ENCODE measurements at regions not wholly inside any gene's neighbourhood (a gene's known extent, or its start where the extent isn't known, plus 50 kb on each side); places are given as distances from the start of the nearest gene placed in this dataset.

- no peak for ATAC-seq (ENCODE audit: low read depth in 2 of 2)
- H3K4me3 ChIP-seq (ENCODE audit: low read depth, low read length), result no peak overlapping the region
- no peaks in the 10 kb centered on the region for H3K4me1 ChIP-seq (ENCODE audit: control insufficient read depth, insufficient read depth, low read length, poor library complexity, severe bottlenecking)
- H3K4me1 Mint-ChIP-seq, result peaks cover 0 to 2% (median 0%) of the 10 kb centered on the region in 4 donors
- peaks cover 0 to 15% (median 4%) of the 10 kb centered on the region in 7 donors for H3K9me3 Mint-ChIP-seq
- H3K27ac Mint-ChIP-seq, result no peak overlapping the region
- no peak for DNase-seq
- no peaks in the 10 kb centered on the region for H3K9me3 ChIP-seq (ENCODE audit: control insufficient read depth in 2 of 2, low read length in 2 of 2)
- H3K27me3 Mint-ChIP-seq, result peaks cover 6% of the 10 kb centered on the region
- no peaks in the 10 kb centered on the region for H3K36me3 Mint-ChIP-seq
- H3K36me3 ChIP-seq (ENCODE audit: control insufficient read depth, insufficient read depth, low read length), result no peaks in the 10 kb centered on the region
- H3K27ac ChIP-seq (ENCODE audit: insufficient read depth, low read length, poor library complexity, severe bottlenecking), result no peak overlapping the region
- H3K27me3 ChIP-seq (ENCODE audit: control insufficient read depth, insufficient read depth, low read length), result no peaks in the 10 kb centered on the region
- no peak overlapping the region for H3K4me3 Mint-ChIP-seq
Observed at GRCh38 chr12:119259484-119259883, 75.0 kb upstream of the CCDC60 start.

- H3K27me3 Mint-ChIP-seq, result peaks cover 10% of the 10 kb centered on the region
- no peaks in the 10 kb centered on the region for H3K36me3 Mint-ChIP-seq
- peaks cover 0 to 2% (median 0%) of the 10 kb centered on the region in 4 donors for H3K4me1 Mint-ChIP-seq
- H3K9me3 Mint-ChIP-seq, result peaks cover 0 to 19% (median 6%) of the 10 kb centered on the region in 7 donors
- Histone ChIP-seq H3K27me3 (ENCODE audit: control insufficient read depth, insufficient read depth, low read length) (no peaks in the 10 kb centered on the region), H3K27ac (ENCODE audit: insufficient read depth, low read length, poor library complexity, severe bottlenecking) (no peak overlapping the region), H3K4me1 (ENCODE audit: control insufficient read depth, insufficient read depth, low read length, poor library complexity, severe bottlenecking) (no peaks in the 10 kb centered on the region), H3K4me3 (ENCODE audit: low read depth, low read length) (no peak overlapping the region), H3K36me3 (ENCODE audit: control insufficient read depth, insufficient read depth, low read length) (no peaks in the 10 kb centered on the region), H3K9me3 (ENCODE audit: control insufficient read depth in 2 of 2, low read length in 2 of 2) (no peaks in the 10 kb centered on the region)
- no peak overlapping the region for H3K4me3 Mint-ChIP-seq
- no peak overlapping the region for H3K27ac Mint-ChIP-seq
- ATAC-seq (ENCODE audit: low read depth in 2 of 2), result no peak
- DNase-seq, result no peak
Observed at GRCh38 chr12:119262388-119262787, 72.1 kb upstream of the CCDC60 start.

- H3K27ac Mint-ChIP-seq, result no peak overlapping the region
- H3K36me3 Mint-ChIP-seq, result no peaks in the 10 kb centered on the region
- no peaks in the 10 kb centered on the region for H3K9me3 ChIP-seq (ENCODE audit: control insufficient read depth in 2 of 2, low read length in 2 of 2)
Observed at GRCh38 chr12:119263466-119263865, 71.1 kb upstream of the CCDC60 start.

GRCh38 chr12:119266963-119267362 lies 67.6 kb upstream of the CCDC60 start:
- H3K4me3 ChIP-seq (ENCODE audit: low read depth, low read length), result no peak overlapping the region
- ATAC-seq (ENCODE audit: low read depth in 2 of 2) (no peak), DNase-seq (no peak)
- Mint-ChIP-seq H3K36me3 (no peaks in the 10 kb centered on the region), H3K27me3 (peaks cover 8% of the 10 kb centered on the region), H3K27ac (no peak overlapping the region), H3K4me1 (no peaks in the 10 kb centered on the region), H3K9me3 (peaks cover 0 to 24% (median 6%) of the 10 kb centered on the region in 7 donors), H3K4me3 (no peak overlapping the region)
- no peaks in the 10 kb centered on the region for H3K4me1 ChIP-seq (ENCODE audit: control insufficient read depth, insufficient read depth, low read length, poor library complexity, severe bottlenecking)
- no peak overlapping the region for H3K27ac ChIP-seq (ENCODE audit: insufficient read depth, low read length, poor library complexity, severe bottlenecking)
- H3K27me3 ChIP-seq (ENCODE audit: control insufficient read depth, insufficient read depth, low read length), result no peaks in the 10 kb centered on the region
- no peaks in the 10 kb centered on the region for H3K36me3 ChIP-seq (ENCODE audit: control insufficient read depth, insufficient read depth, low read length)
- no peaks in the 10 kb centered on the region for H3K9me3 ChIP-seq (ENCODE audit: control insufficient read depth in 2 of 2, low read length in 2 of 2)

More at GRCh38 chr12:119263466-119263865, 71.1 kb upstream of the CCDC60 start:
- Histone ChIP-seq H3K27ac (ENCODE audit: insufficient read depth, low read length, poor library complexity, severe bottlenecking) (no peak overlapping the region), H3K4me1 (ENCODE audit: control insufficient read depth, insufficient read depth, low read length, poor library complexity, severe bottlenecking) (no peaks in the 10 kb centered on the region), H3K36me3 (ENCODE audit: control insufficient read depth, insufficient read depth, low read length) (no peaks in the 10 kb centered on the region), H3K4me3 (ENCODE audit: low read depth, low read length) (no peak overlapping the region), H3K27me3 (ENCODE audit: control insufficient read depth, insufficient read depth, low read length) (no peaks in the 10 kb centered on the region)
- Mint-ChIP-seq H3K9me3 (peaks cover 0 to 19% (median 6%) of the 10 kb centered on the region in 7 donors), H3K4me3 (peak overlapping the region in 1 of 4 donors; percentile 34), H3K27me3 (peaks cover 4% of the 10 kb centered on the region), H3K4me1 (peaks cover 0 to 2% (median 0%) of the 10 kb centered on the region in 4 donors)
- no peak for ATAC-seq (ENCODE audit: low read depth in 2 of 2)
- no peak for DNase-seq

GRCh38 chr12:119274636-119275065 lies 59.9 kb upstream of the CCDC60 start:
- DNase-seq (no peak), ATAC-seq (ENCODE audit: low read depth in 2 of 2) (no peak)
- H3K27ac Mint-ChIP-seq, result no peak overlapping the region
- Histone ChIP-seq H3K9me3 (ENCODE audit: control insufficient read depth in 2 of 2, low read length in 2 of 2) (no peaks in the 10 kb centered on the region), H3K4me3 (ENCODE audit: low read depth, low read length) (no peak overlapping the region), H3K36me3 (ENCODE audit: control insufficient read depth, insufficient read depth, low read length) (no peaks in the 10 kb centered on the region), H3K27me3 (ENCODE audit: control insufficient read depth, insufficient read depth, low read length) (no peaks in the 10 kb centered on the region), H3K4me1 (ENCODE audit: control insufficient read depth, insufficient read depth, low read length, poor library complexity, severe bottlenecking) (no peaks in the 10 kb centered on the region), H3K27ac (ENCODE audit: insufficient read depth, low read length, poor library complexity, severe bottlenecking) (no peak overlapping the region)
- H3K9me3 Mint-ChIP-seq, result peaks cover 0 to 4% (median 0%) of the 10 kb centered on the region in 7 donors
- H3K36me3 Mint-ChIP-seq, result no peaks in the 10 kb centered on the region
- no peak overlapping the region for H3K4me3 Mint-ChIP-seq
- no peaks in the 10 kb centered on the region for H3K4me1 Mint-ChIP-seq
- H3K27me3 Mint-ChIP-seq, result no peaks in the 10 kb centered on the region

- ATAC-seq (ENCODE audit: low read depth in 2 of 2) (no peak), DNase-seq (no peak)
- no peak overlapping the region for H3K4me3 ChIP-seq (ENCODE audit: low read depth, low read length)
- no peak overlapping the region for H3K27ac ChIP-seq (ENCODE audit: insufficient read depth, low read length, poor library complexity, severe bottlenecking)
- no peaks in the 10 kb centered on the region for H3K9me3 ChIP-seq (ENCODE audit: control insufficient read depth in 2 of 2, low read length in 2 of 2)
- H3K27me3 Mint-ChIP-seq, result no peaks in the 10 kb centered on the region
- H3K4me1 ChIP-seq (ENCODE audit: control insufficient read depth, insufficient read depth, low read length, poor library complexity, severe bottlenecking), result no peaks in the 10 kb centered on the region
- no peaks in the 10 kb centered on the region for H3K36me3 ChIP-seq (ENCODE audit: control insufficient read depth, insufficient read depth, low read length)
- no peak overlapping the region for H3K27ac Mint-ChIP-seq
- no peaks in the 10 kb centered on the region for H3K36me3 Mint-ChIP-seq
- H3K27me3 ChIP-seq (ENCODE audit: control insufficient read depth, insufficient read depth, low read length), result no peaks in the 10 kb centered on the region
- no peaks in the 10 kb centered on the region for H3K4me1 Mint-ChIP-seq
- peaks cover 0 to 2% (median 0%) of the 10 kb centered on the region in 7 donors for H3K9me3 Mint-ChIP-seq
- H3K4me3 Mint-ChIP-seq, result no peak overlapping the region
Observed at GRCh38 chr12:119283310-119283709, 51.2 kb upstream of the CCDC60 start.
